NOMO-1 treated with dmso at 0.1 percent for 144 hours (cell line): ENCODE measurements at regions not wholly inside any gene's neighbourhood (a gene's known extent, or its start where the extent isn't known, plus 50 kb on each side); places are given as distances from the start of the nearest gene placed in this dataset.
A peak's percentile ranks its signal among the peaks of the same experiment; 100 is the strongest.
"Not testable (repeated sequence)": the region's sequence is repeated elsewhere in the genome, so short reads cannot be mapped to it uniquely, and the experiment has no call there.

Experiments
- DNase-seq: peaks from one replicate; lab custom pipeline; 2025; ENCODE audit not compliant: unreplicated experiment; lab: John Stamatoyannopoulos, UW

DNA sequence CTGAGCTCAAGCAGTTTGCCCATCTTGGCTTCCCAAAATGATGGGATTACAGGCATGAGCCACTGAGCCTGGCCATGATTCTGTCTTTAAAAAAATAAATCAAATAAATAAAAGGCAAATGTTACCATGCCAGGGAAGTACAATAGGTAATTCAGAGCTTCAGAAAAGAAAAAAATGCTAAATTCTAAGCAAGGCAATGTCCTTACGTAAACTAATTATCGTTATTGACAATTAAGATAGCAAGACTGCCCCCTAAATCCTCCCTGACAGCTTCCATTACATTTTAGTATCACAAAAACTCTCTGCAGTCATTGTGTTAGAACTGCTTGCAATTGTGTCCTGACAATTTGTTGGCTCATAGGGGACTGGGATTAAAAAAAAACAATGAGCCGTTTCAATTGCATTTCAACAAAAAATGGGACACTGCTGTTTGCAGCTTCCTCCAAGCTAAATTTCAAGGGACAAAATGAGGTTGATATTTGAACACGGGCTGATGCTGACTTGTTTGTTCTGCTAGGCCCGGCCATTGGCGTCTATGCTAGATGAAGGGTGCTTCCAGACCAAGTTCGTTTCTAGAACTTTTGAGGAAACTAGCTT, 88.9 kb downstream of the MOGAT1 start:
- DNase-seq, result no peak

- no peak for DNase-seq
Observed at GRCh38 chr2:222761888-222762287, 90.4 kb downstream of the MOGAT1 start.

GRCh38 chr2:222762342-222762741, 90.9 kb downstream of the MOGAT1 start:
- DNase-seq, result no peak

DNA sequence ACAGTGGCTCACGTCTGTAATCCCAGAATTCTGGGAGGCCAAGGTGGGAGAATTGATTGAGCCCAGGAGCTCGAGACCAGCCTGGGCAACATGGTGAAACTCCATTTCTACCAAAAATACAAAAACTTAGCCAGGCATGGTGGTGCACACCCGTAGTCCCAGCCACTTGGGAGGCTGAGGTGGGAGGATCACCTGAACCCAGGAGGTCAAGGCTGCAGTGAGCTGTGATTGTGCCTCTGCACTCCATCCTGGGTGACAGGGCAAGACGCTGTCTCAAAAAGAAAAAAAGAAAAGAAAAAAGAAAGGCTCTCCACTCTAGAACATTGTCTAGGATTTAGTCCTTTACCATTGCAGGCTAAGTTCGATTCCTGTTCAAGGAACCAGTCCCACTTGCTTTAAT, 94.4 kb downstream of the MOGAT1 start:
- not testable (repeated sequence) for DNase-seq

DNA sequence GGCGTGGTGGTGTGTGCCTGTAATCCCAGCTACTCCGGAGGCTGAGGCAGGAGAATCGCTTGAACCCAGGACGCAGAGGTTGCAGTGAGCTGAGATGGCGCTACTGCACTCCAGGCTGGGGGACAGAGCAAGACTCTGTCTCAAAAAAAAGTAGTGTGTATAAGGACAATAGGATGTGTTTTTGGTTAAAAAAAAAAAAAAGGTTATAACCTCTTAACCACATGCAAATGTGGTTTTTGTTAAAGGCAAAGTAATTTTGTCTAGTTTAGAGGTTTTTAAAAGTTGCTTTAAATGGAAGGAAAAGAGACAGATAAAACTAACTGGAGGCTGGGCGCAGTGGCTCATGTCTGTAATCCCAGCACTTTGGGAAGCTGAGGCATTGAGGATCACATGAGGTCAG, 92.8 kb upstream of the ACSL3 start:
- not testable (repeated sequence) for DNase-seq

GRCh38 chr2:222769446-222769845, 91.4 kb upstream of the ACSL3 start:
- no peak for DNase-seq

GRCh38 chr2:222769941-222770340, 90.9 kb upstream of the ACSL3 start:
- no peak for DNase-seq

DNA sequence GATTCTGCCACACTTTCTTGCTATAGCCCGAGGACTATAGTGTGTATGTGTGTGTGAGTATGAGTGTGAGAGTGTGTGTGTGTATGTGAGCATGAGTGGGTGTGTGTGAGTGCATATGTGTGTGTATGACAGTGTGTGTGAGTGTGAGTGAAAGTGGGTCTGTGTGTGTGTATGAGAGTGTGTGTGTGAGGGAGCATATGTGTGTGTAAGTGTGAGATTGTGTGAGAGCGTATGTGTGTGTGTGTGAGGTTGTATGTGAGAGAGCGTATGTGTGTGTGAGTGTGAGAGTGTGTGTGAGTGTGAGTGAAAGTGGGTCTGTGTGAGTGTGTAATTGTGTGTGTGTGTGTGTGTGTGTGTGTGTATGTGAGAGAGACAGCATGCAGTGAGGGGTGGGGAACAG, 89.0 kb upstream of the ACSL3 start:
- no peak for DNase-seq

DNA sequence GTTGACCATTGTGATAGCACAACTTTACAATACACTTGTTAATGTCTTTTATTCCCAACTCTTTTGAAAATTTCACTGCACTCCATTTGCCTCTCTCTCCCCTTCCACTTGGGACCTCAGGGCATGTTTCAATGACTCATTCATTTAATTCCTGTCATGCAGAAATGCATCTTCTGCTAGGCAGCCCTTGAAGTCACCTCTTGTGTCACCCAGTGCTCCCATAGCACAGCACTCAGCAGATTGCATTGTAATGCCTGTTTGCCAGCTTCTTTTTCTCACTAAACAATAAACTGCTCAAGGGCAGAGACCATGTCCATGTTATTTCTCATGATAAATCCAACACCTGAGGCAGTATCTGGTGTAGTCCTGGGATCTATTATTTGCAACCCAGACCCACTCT, 85.9 kb upstream of the ACSL3 start:
- no peak for DNase-seq

GRCh38 chr2:222776792-222777191, 84.0 kb upstream of the ACSL3 start:
- no peak for DNase-seq

GRCh38 chr2:222778400-222778799, 82.4 kb upstream of the ACSL3 start:
- DNase-seq, result no peak

- DNase-seq, result no peak
Observed at GRCh38 chr2:222779145-222779832, 81.5 kb upstream of the ACSL3 start.

GRCh38 chr2:222780051-222780450, 80.8 kb upstream of the ACSL3 start:
- DNase-seq, result no peak

- DNase-seq, result no peak
Observed at GRCh38 chr2:222782201-222782730, 78.6 kb upstream of the ACSL3 start.

DNA sequence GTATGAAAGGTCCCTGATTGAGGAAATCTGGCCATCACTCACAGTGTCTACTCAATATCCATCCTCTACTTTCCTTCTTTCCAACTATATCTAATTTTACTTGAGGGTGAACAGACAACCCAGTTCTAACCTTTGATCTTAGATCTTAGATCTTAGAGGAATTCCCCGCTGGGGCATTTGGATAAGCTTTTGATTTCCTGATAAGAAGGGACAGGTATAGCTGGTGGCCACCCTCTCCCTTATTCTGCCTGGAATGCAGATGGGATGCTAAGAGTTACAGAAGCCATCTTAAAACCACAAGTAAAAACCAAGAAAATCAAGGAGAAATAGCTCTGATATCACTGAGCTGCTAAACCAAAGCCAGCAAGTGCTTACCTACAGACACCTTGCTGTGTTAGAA, 77.2 kb upstream of the ACSL3 start:
- DNase-seq, result no peak

DNA sequence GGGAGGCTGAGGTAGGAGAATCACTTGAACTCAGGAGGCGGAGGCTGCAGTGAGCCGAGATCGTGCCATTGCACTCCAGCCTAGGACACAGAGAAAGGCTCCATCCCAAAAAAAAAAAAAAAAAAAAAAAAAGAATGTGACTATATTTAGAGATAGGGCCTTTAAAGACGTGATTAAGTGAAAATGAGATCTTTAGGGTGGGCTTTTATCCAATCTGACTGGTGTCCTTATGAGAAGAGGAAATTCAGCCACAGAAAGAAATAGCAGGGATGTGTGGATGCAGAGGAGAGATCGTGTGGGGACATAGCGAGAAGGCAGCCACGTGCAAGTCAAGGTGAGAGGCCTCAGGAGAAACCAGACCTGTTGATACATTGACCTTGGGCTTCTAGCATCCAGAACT, 69.9 kb upstream of the ACSL3 start:
- no peak for DNase-seq

GRCh38 chr2:222792001-222792611, 68.7 kb upstream of the ACSL3 start:
- peak; percentile 30 for DNase-seq

- DNase-seq, result no peak
Observed at GRCh38 chr2:222794585-222795449, 66.0 kb upstream of the ACSL3 start.

DNA sequence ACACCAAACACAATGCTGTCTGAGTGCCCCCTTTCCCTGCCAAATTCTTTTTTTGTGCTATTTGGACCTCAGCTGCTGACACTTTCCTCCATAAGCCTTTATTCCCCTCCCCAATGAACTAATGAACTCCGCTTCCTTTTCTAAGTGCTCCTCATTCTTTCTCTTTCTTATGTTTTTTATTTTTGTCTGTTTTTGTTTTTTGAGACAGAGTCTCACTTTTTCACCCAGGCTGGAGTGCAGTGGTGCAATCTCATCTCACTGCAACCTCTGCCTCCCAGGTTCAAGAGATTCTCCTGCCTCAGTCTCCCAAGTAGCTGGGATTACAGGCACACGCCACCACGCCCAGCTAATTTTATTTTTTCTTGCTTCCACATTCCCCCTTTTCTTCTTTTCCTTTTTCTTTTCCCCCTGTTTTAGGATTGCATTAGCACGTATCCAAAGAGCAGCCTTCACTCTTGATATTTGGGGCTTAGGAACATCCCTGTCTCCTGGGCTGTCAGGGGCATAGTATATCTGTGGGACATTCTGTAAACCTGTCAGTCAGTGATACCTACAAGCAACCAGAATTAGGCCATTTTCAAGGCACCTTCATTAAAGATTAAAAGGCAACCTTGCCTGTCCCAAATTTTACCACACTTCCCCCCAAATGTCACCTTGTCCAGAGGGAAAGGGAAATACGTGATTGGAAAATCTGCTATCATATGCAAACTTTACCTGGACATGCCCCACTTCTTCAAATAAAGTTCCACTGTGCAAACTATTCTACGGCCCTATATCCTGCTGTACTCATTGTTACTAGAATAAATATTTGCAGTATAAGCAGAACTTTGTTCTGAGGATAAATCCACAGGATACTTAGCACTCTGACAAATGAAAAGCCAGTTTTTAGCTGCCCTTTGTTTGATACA, 65.1 kb upstream of the ACSL3 start:
- DNase-seq, result no peak

DNA sequence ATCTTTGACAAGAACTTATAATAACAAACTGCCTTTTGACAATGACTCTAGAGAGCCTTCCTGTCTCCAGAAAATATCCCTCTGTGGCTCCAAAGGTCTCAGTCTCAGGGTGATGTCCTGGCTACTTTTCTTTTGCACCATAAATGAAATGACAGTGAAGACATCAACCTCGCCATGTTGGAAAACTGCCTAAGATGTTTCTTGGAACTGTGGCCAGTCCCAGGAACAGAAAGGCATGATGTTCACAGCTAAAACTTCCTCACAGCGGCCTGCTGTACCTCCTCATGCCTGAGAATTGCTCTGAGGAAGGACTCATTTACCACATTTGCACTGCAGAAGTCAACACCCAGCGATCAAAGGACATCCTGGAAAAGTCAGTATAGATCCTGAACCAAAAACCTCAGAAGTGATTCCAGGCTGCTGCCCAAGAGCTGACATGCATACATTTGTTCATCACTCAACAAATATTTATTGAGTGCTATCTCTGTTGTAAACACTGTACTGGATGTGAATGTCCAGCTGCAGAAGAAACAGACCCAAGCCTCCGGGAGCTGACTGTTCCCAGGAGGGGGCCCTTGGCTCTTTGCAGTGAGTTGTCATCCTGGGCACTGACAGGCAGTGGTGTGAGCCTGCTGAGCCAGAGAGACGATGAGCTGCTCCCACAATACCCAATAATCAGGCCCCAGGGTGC, 64.3 kb upstream of the ACSL3 start:
- DNase-seq, result no peak
